ENCODE measurements at regions not wholly inside any gene's neighbourhood (a gene's known extent, or its start where the extent isn't known, plus 50 kb on each side); places are given as distances from the start of the nearest gene placed in this dataset.
"Not testable (repeated sequence)": the region's sequence is repeated elsewhere in the genome, so short reads cannot be mapped to it uniquely, and the experiment has no call there.

DNA sequence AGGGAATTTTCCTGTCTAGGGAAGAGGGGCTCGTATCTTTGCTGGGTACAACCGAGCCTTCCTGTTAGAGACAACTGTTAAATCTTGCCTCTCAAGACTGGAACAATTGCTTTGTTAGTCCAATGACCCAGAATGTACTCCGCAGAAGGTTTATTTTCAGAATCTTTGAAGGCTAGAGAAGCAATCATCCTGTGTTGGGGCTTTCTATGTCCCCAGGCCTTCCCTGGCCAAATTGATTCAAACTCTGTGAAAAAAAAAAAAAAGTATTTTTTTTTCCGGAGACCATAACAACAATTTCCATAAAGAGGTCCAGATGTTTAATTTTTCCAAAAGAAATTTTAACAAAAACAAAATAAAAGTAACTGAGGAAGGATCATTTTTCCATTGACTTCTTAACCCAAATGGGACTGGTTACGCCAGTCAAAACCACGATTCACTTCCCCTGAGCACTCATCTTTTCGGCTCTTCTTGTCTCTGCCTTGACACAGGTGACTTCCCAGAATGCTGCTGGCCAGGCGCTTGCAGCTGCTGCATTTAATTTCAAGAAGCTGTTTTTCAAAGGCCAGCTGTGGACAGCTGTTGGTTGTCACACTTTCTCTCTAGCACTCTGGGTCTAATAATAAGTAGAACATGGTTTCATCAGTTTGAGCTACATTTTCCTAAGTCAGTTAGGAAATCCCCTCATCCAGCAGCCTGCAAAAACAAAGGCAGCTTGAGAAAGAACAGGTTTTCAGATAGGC, 81.6 kb upstream of the MANSC4 start:
- DNase-seq, result no peak

DNA sequence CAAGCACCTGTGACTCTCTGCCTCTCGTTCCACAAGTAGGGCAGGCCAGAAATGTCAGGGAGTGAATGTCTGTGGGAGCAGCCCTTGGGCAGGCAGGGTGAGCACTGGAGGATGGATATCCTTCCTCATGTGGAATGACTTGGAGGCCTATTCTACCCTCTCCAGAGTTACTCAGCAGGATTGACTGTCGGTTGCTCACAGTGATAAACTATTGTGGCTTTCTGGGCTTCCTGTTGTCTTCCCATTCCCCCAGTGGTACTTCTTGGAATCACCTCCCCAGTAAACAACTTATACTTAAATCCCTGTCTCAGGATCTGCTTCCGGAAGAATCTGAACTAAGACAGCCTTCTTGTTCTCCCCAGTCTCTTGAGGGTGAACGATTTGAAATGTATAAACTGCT, 79.6 kb upstream of the MANSC4 start:
- no peak for DNase-seq

DNA sequence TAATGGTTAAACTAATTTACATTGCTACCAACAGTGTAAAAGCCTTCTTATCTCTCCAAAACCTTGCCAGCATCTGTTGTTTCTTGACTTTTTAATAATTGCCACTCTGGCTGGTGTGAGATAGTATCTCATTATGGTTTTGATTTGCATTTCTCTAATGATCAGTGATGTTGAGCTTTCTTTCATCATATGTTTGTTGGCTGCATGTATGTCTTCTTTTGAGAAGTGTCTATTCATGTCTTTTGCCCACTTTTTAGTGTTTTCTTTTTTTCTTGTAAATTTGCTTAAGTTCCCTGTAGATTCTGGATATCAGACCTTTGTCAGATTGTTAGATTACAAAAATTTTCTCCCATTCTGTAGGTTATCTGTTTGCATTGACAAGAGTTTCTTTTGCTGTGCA, 77.0 kb upstream of the MANSC4 start:
- DNase-seq, result not testable (repeated sequence)

DNA sequence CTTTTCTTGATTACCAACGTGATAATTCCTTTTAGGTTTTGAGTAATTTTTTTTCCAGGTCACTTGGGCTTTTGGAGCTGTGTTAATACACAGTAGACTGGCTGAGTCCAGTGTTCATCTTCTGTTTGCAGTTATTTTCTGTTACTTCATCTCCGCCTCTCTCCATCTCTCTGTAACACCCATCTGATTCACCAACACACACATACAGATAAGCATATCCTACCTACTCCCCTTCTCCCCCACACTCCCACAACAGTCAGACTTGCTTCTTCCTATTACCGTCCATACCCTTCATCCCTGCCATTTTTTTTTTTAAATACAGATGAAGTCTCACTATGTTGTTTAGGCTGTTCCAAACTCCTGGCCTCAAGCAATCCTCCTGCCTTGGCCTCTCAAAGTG, 72.7 kb upstream of the MANSC4 start:
- no peak for DNase-seq

All from kidney glomerular epithelial cell (primary cell).